Caco-2 (cell line): ENCODE measurements at regions not wholly inside any gene's neighbourhood (a gene's known extent, or its start where the extent isn't known, plus 50 kb on each side); places are given as distances from the start of the nearest gene placed in this dataset.

Experiments used
- BruUV-seq: library from RNA; stranded (reverse); fragments of 400-500 nt; replicated peaks from 2 replicates; lab custom pipeline; 2021; lab: Mats Ljungman, UMichigan
- CTCF ChIA-PET: fragments of 300-600 bp; sonication (Branson Sonifier 250); formaldehyde crosslinking; loops from one replicate; lab custom pipeline; 2022; ENCODE audit warnings: antibody characterized with exemption; lab: Charles Lee
- POLR2A ChIA-PET: fragments of 300-600 bp; sonication (Branson Sonifier 250); formaldehyde crosslinking; loops from one replicate; lab custom pipeline; 2022; ENCODE audit warnings: antibody characterized with exemption; lab: Charles Lee
- DNase-seq, 2 experiments: peaks; one replicate each; pipeline versions ENCODE4 v3.0.0 to v3.0.0-alpha.2; 2020 to 2022
- H3K27me3 ChIP-seq: replicated peaks from 2 replicates; pipeline ENCODE4 v1.6.0; 2011; ENCODE audit warnings: low read length; ENCODE audit not compliant: control insufficient read depth, insufficient read depth
- H3K36me3 ChIP-seq: 2 replicates; pipeline ENCODE4 v1.5.1; 2011; ENCODE audit warnings: low read length; ENCODE audit not compliant: control insufficient read depth, insufficient read depth
- H3K4me1 ChIP-seq: fragments of 250-450 bp; sonication (Bioruptor Pico); 2 replicates; pipeline ENCODE4 v1.5.1; 2020; ENCODE audit warnings: mild to moderate bottlenecking
- H3K4me3 ChIP-seq: 2 replicates; pipeline ENCODE4 v1.5.1; 2011; ENCODE audit warnings: low read depth, mild to moderate bottlenecking, control low read depth, low read length
- H3K9me3 ChIP-seq: fragments of 250-450 bp; sonication (Bioruptor Pico); 2 replicates; pipeline ENCODE4 v1.5.1; 2020; ENCODE audit warnings: mild to moderate bottlenecking, moderate library complexity
- H3K27ac Mint-ChIP-seq: one replicate; pipeline ENCODE4 v1.8.0; 2022; ENCODE audit warnings: mixed read lengths; ENCODE audit not compliant: unreplicated experiment
- H3K27me3 Mint-ChIP-seq: one replicate; pipeline ENCODE4 v1.8.0; 2022; ENCODE audit warnings: mixed read lengths; ENCODE audit not compliant: insufficient read depth, unreplicated experiment
- H3K36me3 Mint-ChIP-seq: one replicate; pipeline ENCODE4 v1.8.0; 2022; ENCODE audit warnings: mild to moderate bottlenecking, mixed read lengths; ENCODE audit not compliant: insufficient read depth, unreplicated experiment
- H3K4me1 Mint-ChIP-seq: one replicate; pipeline ENCODE4 v1.8.0; 2022; ENCODE audit warnings: low read depth, mixed read lengths; ENCODE audit not compliant: unreplicated experiment
- H3K4me3 Mint-ChIP-seq: one replicate; pipeline ENCODE4 v1.8.0; 2022; ENCODE audit warnings: mild to moderate bottlenecking, moderate library complexity, mixed read lengths; ENCODE audit not compliant: unreplicated experiment
- H3K9me3 Mint-ChIP-seq: one replicate; pipeline ENCODE4 v1.8.0; 2022; ENCODE audit warnings: mixed read lengths; ENCODE audit not compliant: unreplicated experiment
- intact Hi-C: fragments of 100-400 bp; cut with micrococcal nuclease; formaldehyde crosslinking; loops from one replicate; pipeline ENCODE4 v1.10.0; 2022; ENCODE audit not compliant: unreplicated experiment
- TF ChIP-seq, protein P1 (sequence below), 2 experiments: fragments of 200-600 bp in 1 of 2; IDR thresholded peaks; 1 replicate in 1 of 2; 2 replicates in 1 of 2; pipeline versions ENCODE4 v1.5.1 to v1.8.0; 2011 to 2022; ENCODE audit warnings: antibody characterized with exemption in 1 of 2, control low read depth in 1 of 2, inconsistent platforms in 1 of 2, low read depth in 1 of 2, low read length in 1 of 2, mild to moderate bottlenecking in 1 of 2, moderate library complexity in 1 of 2; ENCODE audit not compliant: insufficient read depth in 1 of 2, severe bottlenecking in 1 of 2, unreplicated experiment in 1 of 2

DNA sequence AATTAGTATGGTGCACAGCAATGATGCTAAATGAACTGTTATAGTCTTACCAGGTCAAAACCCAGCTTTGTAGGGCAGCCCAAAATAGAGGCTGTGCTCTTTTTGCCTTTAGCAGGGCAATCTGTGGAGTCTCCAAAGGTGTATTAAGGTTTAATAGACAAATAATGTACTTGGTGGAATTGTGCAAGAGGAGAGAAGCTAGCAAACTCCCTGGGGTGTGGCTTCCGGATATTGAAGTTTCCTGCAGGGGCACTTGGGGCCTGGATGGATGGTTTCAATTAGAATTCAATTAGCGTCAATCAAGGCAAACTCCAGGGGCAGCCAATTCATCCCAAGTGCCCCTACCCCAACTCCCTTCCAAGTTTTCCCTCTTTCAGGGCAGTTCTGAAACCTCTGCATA is 285.8 kb downstream of the UTP18 start:
- BruUV-seq = no TSS peak
- H3K27ac Mint-ChIP-seq = no peak overlapping the region
- H3K36me3 ChIP-seq = no peaks in the 10 kb centered on the region
- no peaks in the 10 kb centered on the region for H3K4me1 ChIP-seq
- H3K36me3 Mint-ChIP-seq = no peaks in the 10 kb centered on the region
- H3K4me1 Mint-ChIP-seq = no peaks in the 10 kb centered on the region
- DNase-seq = no peak
- no peak overlapping the region for H3K4me3 Mint-ChIP-seq
- ChIA-PET CTCF (no interaction called here), POLR2A (no interaction called here)
- H3K9me3 Mint-ChIP-seq = peaks cover 3% of the 10 kb centered on the region
- peaks cover under 1% of the 10 kb centered on the region for H3K27me3 Mint-ChIP-seq
- intact Hi-C loops = no loop called here
- no peaks in the 10 kb centered on the region for H3K9me3 ChIP-seq
- TF ChIP-seq, protein P1, sequence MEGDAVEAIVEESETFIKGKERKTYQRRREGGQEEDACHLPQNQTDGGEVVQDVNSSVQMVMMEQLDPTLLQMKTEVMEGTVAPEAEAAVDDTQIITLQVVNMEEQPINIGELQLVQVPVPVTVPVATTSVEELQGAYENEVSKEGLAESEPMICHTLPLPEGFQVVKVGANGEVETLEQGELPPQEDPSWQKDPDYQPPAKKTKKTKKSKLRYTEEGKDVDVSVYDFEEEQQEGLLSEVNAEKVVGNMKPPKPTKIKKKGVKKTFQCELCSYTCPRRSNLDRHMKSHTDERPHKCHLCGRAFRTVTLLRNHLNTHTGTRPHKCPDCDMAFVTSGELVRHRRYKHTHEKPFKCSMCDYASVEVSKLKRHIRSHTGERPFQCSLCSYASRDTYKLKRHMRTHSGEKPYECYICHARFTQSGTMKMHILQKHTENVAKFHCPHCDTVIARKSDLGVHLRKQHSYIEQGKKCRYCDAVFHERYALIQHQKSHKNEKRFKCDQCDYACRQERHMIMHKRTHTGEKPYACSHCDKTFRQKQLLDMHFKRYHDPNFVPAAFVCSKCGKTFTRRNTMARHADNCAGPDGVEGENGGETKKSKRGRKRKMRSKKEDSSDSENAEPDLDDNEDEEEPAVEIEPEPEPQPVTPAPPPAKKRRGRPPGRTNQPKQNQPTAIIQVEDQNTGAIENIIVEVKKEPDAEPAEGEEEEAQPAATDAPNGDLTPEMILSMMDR (IDR thresholded peaks at IDR 0.05; ENCODE audit: insufficient read depth in 1 of 2, low read depth in 1 of 2, low read length in 1 of 2, severe bottlenecking in 1 of 2, unreplicated experiment in 1 of 2) = no peak
- H3K4me3 ChIP-seq = no peak overlapping the region
- H3K27me3 ChIP-seq = no peaks in the 10 kb centered on the region; the same call in 1 of the 2 replicates

DNA sequence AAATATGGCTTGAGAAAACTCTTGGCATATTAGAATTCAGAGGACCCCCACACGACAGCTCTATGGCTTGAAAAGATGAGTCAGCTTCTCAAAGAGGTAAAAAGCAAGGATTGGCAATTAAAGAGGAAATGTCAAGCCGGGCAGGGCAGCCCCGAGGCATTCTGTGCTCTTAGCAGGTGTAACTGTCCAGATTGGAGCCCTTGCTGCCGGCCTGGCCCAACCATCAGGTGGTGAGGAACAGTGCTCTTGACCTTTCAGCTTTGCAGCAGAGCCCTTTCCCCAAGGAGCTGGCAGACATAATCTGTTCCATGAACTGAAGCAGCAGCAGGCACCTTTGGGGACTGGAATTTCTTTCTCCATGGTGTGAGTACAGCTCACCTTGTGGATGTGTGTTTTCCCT is 287.8 kb downstream of the UTP18 start:
- BruUV-seq = no TSS peak
- DNase-seq = no peak
- Histone ChIP-seq H3K4me3 (no peak overlapping the region), H3K4me1 (no peaks in the 10 kb centered on the region), H3K36me3 (no peaks in the 10 kb centered on the region), H3K9me3 (no peaks in the 10 kb centered on the region), H3K27me3 (no peaks in the 10 kb centered on the region; the same call in 1 of the 2 replicates)
- CTCF ChIA-PET = interaction anchor here (1.4 kb wide), 1 partner anchor 86 kb away, joined by 3 read pairs; no protein-coding TSS in a partner anchor
- intact Hi-C loops = no loop called here
- peaks cover 6% of the 10 kb centered on the region for H3K9me3 Mint-ChIP-seq
- H3K36me3 Mint-ChIP-seq = no peaks in the 10 kb centered on the region
- peaks cover 9% of the 10 kb centered on the region for H3K27me3 Mint-ChIP-seq
- H3K4me1 Mint-ChIP-seq = no peaks in the 10 kb centered on the region
- POLR2A ChIA-PET = no interaction called here
- TF ChIP-seq, protein P1 (IDR thresholded peaks at IDR 0.05; ENCODE audit: insufficient read depth in 1 of 2, low read depth in 1 of 2, low read length in 1 of 2, severe bottlenecking in 1 of 2, unreplicated experiment in 1 of 2) = no peak
- no peak overlapping the region for H3K4me3 Mint-ChIP-seq
- no peak overlapping the region for H3K27ac Mint-ChIP-seq

DNA sequence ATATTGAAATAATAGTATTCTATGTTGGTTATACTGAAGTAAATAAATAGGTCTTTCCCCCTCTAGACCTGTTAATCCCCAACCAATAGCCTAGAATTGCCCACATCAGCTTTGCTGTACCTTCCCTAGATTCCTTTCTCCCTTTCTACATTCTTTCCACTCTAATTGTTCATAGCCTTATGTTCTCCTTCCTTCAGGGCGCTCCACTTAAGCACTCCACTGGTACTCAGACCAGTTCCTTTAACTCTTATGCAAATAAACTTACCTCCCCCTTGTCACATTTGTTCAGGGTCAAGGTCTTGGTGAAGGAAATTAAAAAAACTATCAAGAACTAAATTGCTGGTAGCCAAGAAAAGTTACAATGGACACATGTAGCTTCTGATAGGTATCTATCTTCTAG is 294.8 kb downstream of the UTP18 start:
- peaks cover 22% of the 10 kb centered on the region for H3K27me3 Mint-ChIP-seq
- intact Hi-C loops = no loop called here
- Histone ChIP-seq H3K9me3 (no peaks in the 10 kb centered on the region; the same call in 1 of the 2 replicates), H3K4me1 (no peaks in the 10 kb centered on the region), H3K36me3 (no peaks in the 10 kb centered on the region), H3K4me3 (no peak overlapping the region), H3K27me3 (0 out of 2 replicates have a peak, but pooled peaks cover 1% of the 10 kb centered on the region)
- CTCF ChIA-PET = no interaction called here
- H3K27ac Mint-ChIP-seq = no peak overlapping the region
- H3K36me3 Mint-ChIP-seq = no peaks in the 10 kb centered on the region
- no peak for DNase-seq
- H3K9me3 Mint-ChIP-seq = peaks cover 6% of the 10 kb centered on the region
- BruUV-seq = no TSS peak
- TF ChIP-seq, protein P1 (IDR thresholded peaks at IDR 0.05; ENCODE audit: insufficient read depth in 1 of 2, low read depth in 1 of 2, low read length in 1 of 2, severe bottlenecking in 1 of 2, unreplicated experiment in 1 of 2) = no peak
- H3K4me1 Mint-ChIP-seq = no peaks in the 10 kb centered on the region
- POLR2A ChIA-PET = no interaction called here
- no peak overlapping the region for H3K4me3 Mint-ChIP-seq
